HCT116 (cell line): ENCODE measurements at regions not wholly inside any gene's neighbourhood (a gene's known extent, or its start where the extent isn't known, plus 50 kb on each side); places are given as distances from the start of the nearest gene placed in this dataset.

ENCODE experiments used
- ATAC-seq: fragments of 200-7000 bp; cut with Tn5 transposase; 2 replicates; pipeline ENCODE4 v1.9.1; 2020; ENCODE audit warnings: mild to moderate bottlenecking, moderate library complexity
- BruUV-seq: library from RNA; stranded (reverse); fragments of 400-500 nt; replicated peaks from 2 replicates; lab custom pipeline; 2021; lab: Mats Ljungman, UMichigan
- CTCF ChIA-PET: fragments of 300-600 bp; sonication (Branson Sonifier 250); formaldehyde crosslinking; loops from one replicate; lab custom pipeline; 2021; ENCODE audit warnings: antibody characterized with exemption; lab: Charles Lee
- POLR2A ChIA-PET: fragments of 300-600, 350-600 bp; sonication (Branson Sonifier 250); formaldehyde crosslinking; loops from one replicate; lab custom pipeline; 2021; ENCODE audit warnings: antibody characterized with exemption; lab: Charles Lee
- RAD21 ChIA-PET, 2 experiments: fragments of 300-600 bp; sonication (Branson Sonifier 250); formaldehyde crosslinking; loops; one replicate each; lab custom pipeline; 2023; ENCODE audit warnings: low total read pairs in 2 of 2; ENCODE audit not compliant: uncharacterized antibody in 2 of 2, unreplicated experiment in 2 of 2, low non-redundant PET in 1 of 2; lab: Charles Lee
- DNase-seq: peaks from one replicate; pipeline ENCODE4 v3.0.0-alpha.2; 2010; ENCODE audit warnings: low read depth, low spot score
- H2AFZ ChIP-seq: fragments of 200-600 bp; shearing (Covaris generic), sonication (generic); 2 replicates; pipeline ENCODE4 v1.6.1; 2017; ENCODE audit warnings: low read depth, mixed run types, mixed read lengths, antibody characterized with exemption, low read length; ENCODE audit not compliant: poor library complexity, severe bottlenecking
- H3K27ac ChIP-seq: 2 replicates; pipeline ENCODE4 v1.5.1; 2012; ENCODE audit warnings: low read depth, low read length
- H3K27me3 ChIP-seq: fragments of 200-600 bp; sonication (generic); 2 replicates; pipeline ENCODE4 v1.6.1; 2016; ENCODE audit warnings: mixed run types, low read length, mixed read lengths; ENCODE audit not compliant: insufficient read depth
- H3K36me3 ChIP-seq, 2 experiments: fragments of 200-500 bp in 1 of 2; fragments of 200-600 bp in 1 of 2; sonication (Bioruptor generic) in 1 of 2; sonication (generic) in 1 of 2; 2 replicates each; pipeline versions ENCODE4 v1.5.1 to v1.6.1; 2014 to 2016; ENCODE audit warnings: low read length in 2 of 2, inconsistent platforms in 1 of 2, mixed read lengths in 1 of 2, mixed run types in 1 of 2; ENCODE audit not compliant: insufficient read depth in 2 of 2, control insufficient read depth in 1 of 2
- H3K4me1 ChIP-seq, 2 experiments: fragments of 200-600 bp in 1 of 2; sonication (generic) in 1 of 2; 2 replicates each; pipeline versions ENCODE4 v1.5.1 to v1.6.1; 2012 to 2017; ENCODE audit warnings: low read length in 2 of 2, inconsistent platforms in 1 of 2, mild to moderate bottlenecking in 1 of 2, mixed read lengths in 1 of 2, mixed run types in 1 of 2, moderate library complexity in 1 of 2; ENCODE audit not compliant: insufficient read depth in 2 of 2, control insufficient read depth in 1 of 2
- H3K4me2 ChIP-seq: fragments of 200-600 bp; sonication (generic); 2 replicates; pipeline ENCODE4 v1.6.1; 2017; ENCODE audit warnings: mixed run types, low read length, mixed read lengths
- H3K4me3 ChIP-seq, 2 experiments: fragments of 200-600 bp in 1 of 2; sonication (generic) in 1 of 2; replicated peaks in 1 of 2; 2 replicates each; pipeline ENCODE4 v1.5.1; 2011 to 2016; ENCODE audit warnings: low read length in 2 of 2, control low read depth in 1 of 2, low read depth in 1 of 2, mild to moderate bottlenecking in 1 of 2, mixed read lengths in 1 of 2, mixed run types in 1 of 2
- H3K79me2 ChIP-seq: fragments of 200-600 bp; sonication (generic); 2 replicates; pipeline ENCODE4 v1.6.1; 2017; ENCODE audit warnings: mild to moderate bottlenecking, mixed run types, low read length, moderate library complexity, mixed read lengths; ENCODE audit not compliant: insufficient read depth
- H3K9ac ChIP-seq: fragments of 200-600 bp; sonication (generic); 2 replicates; pipeline ENCODE4 v1.6.1; 2016; ENCODE audit warnings: low read length, mixed read lengths
- H3K9me2 ChIP-seq: fragments of 200-600 bp; sonication (generic), shearing (Covaris generic); 2 replicates; pipeline ENCODE4 v1.6.1; 2017; ENCODE audit warnings: mixed run types, mild to moderate bottlenecking, moderate library complexity; ENCODE audit not compliant: insufficient read depth
- H3K9me3 ChIP-seq, 2 experiments: fragments of 200-500 bp in 1 of 2; fragments of 200-600 bp in 1 of 2; sonication (Bioruptor generic) in 1 of 2; sonication (generic) in 1 of 2; 2 replicates each; pipeline ENCODE4 v1.6.1; 2014 to 2017; ENCODE audit warnings: low read length in 2 of 2, mixed read lengths in 2 of 2, inconsistent platforms in 1 of 2, low read depth in 1 of 2, mild to moderate bottlenecking in 1 of 2, mixed run types in 1 of 2, moderate library complexity in 1 of 2; ENCODE audit not compliant: control insufficient read depth in 1 of 2, insufficient read depth in 1 of 2
- H4K20me1 ChIP-seq: fragments of 200-600 bp; sonication (generic), shearing (Covaris generic); 2 replicates; pipeline ENCODE4 v1.6.1; 2017; ENCODE audit warnings: mixed run types, mild to moderate bottlenecking, moderate library complexity; ENCODE audit not compliant: insufficient read depth
- EGR1 ChIP-seq: IDR thresholded peaks from 2 replicates; pipeline ENCODE4 v1.6.1; 2012; ENCODE audit warnings: low read depth
- FOSL1 ChIP-seq: IDR thresholded peaks from 2 replicates; pipeline ENCODE4 v1.6.1; 2012; ENCODE audit warnings: low read depth
- JUND ChIP-seq: IDR thresholded peaks from 2 replicates; pipeline ENCODE4 v1.6.1; 2012
- POLR2A ChIP-seq: IDR thresholded peaks from 2 replicates; pipeline ENCODE4 v1.7.0; 2011; ENCODE audit warnings: borderline replicate concordance; ENCODE audit not compliant: insufficient read depth, insufficient read length; ENCODE audit errors: extremely low read depth
- RAD21 ChIP-seq: IDR thresholded peaks from 2 replicates; pipeline ENCODE4 v1.6.1; 2012; ENCODE audit warnings: low read depth, mild to moderate bottlenecking
- ZFX ChIP-seq: fragments of 450-650 bp; IDR thresholded peaks from 2 replicates; pipeline ENCODE4 v1.6.1; 2017
- intact Hi-C: fragments of 100-400 bp; cut with micrococcal nuclease; formaldehyde crosslinking; loops from 2 replicates; pipeline ENCODE4 v1.10.0; 2022
- TF ChIP-seq, protein P1 (sequence below), 3 experiments: fragments of 200-600 bp in 1 of 3; sonication (generic) in 1 of 3; IDR thresholded peaks in 2 of 3; conservative IDR thresholded peaks in 1 of 3; 2 replicates each; pipeline ENCODE4 v1.5.1; 2012 to 2017; ENCODE audit warnings: low read depth in 2 of 3, low read length in 2 of 3, antibody characterized with exemption in 1 of 3, borderline replicate concordance in 1 of 3, control low read depth in 1 of 3, mild to moderate bottlenecking in 1 of 3, mixed read lengths in 1 of 3, mixed run types in 1 of 3, moderate library complexity in 1 of 3; ENCODE audit not compliant: insufficient read depth in 1 of 3
- TF ChIP-seq, protein P2 (sequence below): IDR thresholded peaks from 2 replicates; pipeline ENCODE4 v1.6.1; 2012

DNA sequence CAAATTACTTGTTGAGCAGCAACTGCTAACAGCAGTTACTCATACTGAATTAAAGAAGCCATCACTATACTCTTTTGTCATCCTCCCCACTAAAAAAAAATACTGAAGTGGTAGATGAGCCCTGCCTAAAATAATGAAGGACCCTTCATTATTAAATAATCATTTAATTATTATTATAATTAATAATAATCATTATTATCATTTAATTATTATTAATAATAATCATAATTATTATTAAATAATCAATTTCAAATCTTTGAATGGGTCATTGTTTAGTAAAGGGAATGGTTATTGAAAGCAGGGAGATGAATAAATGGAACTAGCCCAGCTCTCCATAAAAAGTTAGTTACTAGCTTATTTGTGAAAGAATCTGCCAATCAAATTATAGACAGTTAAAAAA is 396.4 kb downstream of the NFIB start:
- H3K9ac ChIP-seq, result no peak overlapping the region
- ATAC-seq (no peak), DNase-seq (no peak)
- H3K79me2 ChIP-seq, result no peaks in the 10 kb centered on the region
- CTCF ChIA-PET, result no interaction called here
- H3K27ac ChIP-seq, result no peak overlapping the region
- no peak overlapping the region for H3K4me2 ChIP-seq
- H3K9me3 ChIP-seq, result peaks cover 0 to 6% of the 10 kb centered on the region in 2 experiments; a peak in 1 of 4 replicates
- no peaks in the 10 kb centered on the region for H3K9me2 ChIP-seq
- intact Hi-C loops, result no loop called here
- H2AFZ ChIP-seq, result no peak overlapping the region
- no peak overlapping the region for H3K4me3 ChIP-seq
- no peaks in the 10 kb centered on the region for H3K36me3 ChIP-seq
- POLR2A ChIA-PET, result no interaction called here
- RAD21 ChIA-PET, result no interaction called here
- H3K27me3 ChIP-seq, result no peaks in the 10 kb centered on the region
- no TSS peak for BruUV-seq
- no peak for TF ChIP-seq EGR1
- no peak for TF ChIP-seq RAD21
- TF ChIP-seq, protein P1, sequence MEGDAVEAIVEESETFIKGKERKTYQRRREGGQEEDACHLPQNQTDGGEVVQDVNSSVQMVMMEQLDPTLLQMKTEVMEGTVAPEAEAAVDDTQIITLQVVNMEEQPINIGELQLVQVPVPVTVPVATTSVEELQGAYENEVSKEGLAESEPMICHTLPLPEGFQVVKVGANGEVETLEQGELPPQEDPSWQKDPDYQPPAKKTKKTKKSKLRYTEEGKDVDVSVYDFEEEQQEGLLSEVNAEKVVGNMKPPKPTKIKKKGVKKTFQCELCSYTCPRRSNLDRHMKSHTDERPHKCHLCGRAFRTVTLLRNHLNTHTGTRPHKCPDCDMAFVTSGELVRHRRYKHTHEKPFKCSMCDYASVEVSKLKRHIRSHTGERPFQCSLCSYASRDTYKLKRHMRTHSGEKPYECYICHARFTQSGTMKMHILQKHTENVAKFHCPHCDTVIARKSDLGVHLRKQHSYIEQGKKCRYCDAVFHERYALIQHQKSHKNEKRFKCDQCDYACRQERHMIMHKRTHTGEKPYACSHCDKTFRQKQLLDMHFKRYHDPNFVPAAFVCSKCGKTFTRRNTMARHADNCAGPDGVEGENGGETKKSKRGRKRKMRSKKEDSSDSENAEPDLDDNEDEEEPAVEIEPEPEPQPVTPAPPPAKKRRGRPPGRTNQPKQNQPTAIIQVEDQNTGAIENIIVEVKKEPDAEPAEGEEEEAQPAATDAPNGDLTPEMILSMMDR (IDR thresholded peaks at IDR 0.05 in 2 of 3, conservative IDR thresholded peaks at IDR 0.05 in 1 of 3; ENCODE audit: borderline replicate concordance in 1 of 3, insufficient read depth in 1 of 3, low read depth in 2 of 3, low read length in 2 of 3), result no peak
- no peak for TF ChIP-seq ZFX
- no peak for TF ChIP-seq JUND
- no peak for TF ChIP-seq FOSL1
- no peak for TF ChIP-seq POLR2A
- TF ChIP-seq, protein P2, sequence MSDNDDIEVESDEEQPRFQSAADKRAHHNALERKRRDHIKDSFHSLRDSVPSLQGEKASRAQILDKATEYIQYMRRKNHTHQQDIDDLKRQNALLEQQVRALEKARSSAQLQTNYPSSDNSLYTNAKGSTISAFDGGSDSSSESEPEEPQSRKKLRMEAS, result no peak
- no peaks in the 10 kb centered on the region for H3K4me1 ChIP-seq
- H4K20me1 ChIP-seq, result no peaks in the 10 kb centered on the region
